GM12872 (cell line): ENCODE measurements at regions not wholly inside any gene's neighbourhood (a gene's known extent, or its start where the extent isn't known, plus 50 kb on each side); places are given as distances from the start of the nearest gene placed in this dataset.

ENCODE experiments used
- CTCF ChIP-seq: IDR thresholded peaks from 3 replicates; pipeline ENCODE4 v1.5.1; 2011; ENCODE audit warnings: low read depth, mild to moderate bottlenecking, low read length, moderate library complexity; ENCODE audit not compliant: insufficient read depth

GRCh38 chr12:130286041-130286440, 51.6 kb upstream of the PIWIL1 start:
- no peak for TF ChIP-seq CTCF

GRCh38 chr12:130286741-130287440, 50.8 kb upstream of the PIWIL1 start:
- no peak for TF ChIP-seq CTCF
